ENCODE measurements at regions not wholly inside any gene's neighbourhood (a gene's known extent, or its start where the extent isn't known, plus 50 kb on each side); places are given as distances from the start of the nearest gene placed in this dataset.

GRCh38 chr9:679462-679861 lies 162.0 kb upstream of the DMRT1 start:
- H3K4me3 Mint-ChIP-seq (ENCODE audit: low read depth), result no peak overlapping the region
- H3K4me1 Mint-ChIP-seq (ENCODE audit: low read depth), result peaks cover 48% of the 10 kb centered on the region
- no peak for DNase-seq (ENCODE audit: low spot score, unreplicated experiment)
- no peak overlapping the region for H3K27ac Mint-ChIP-seq
- no peaks in the 10 kb centered on the region for H3K36me3 Mint-ChIP-seq (ENCODE audit: insufficient read depth)
- TF ChIP-seq CTCF (IDR thresholded peaks at IDR 0.05; ENCODE audit: unreplicated experiment), result no peak
- no peaks in the 10 kb centered on the region for H3K9me3 Mint-ChIP-seq (ENCODE audit: low read depth)
- H3K27me3 Mint-ChIP-seq, result no peaks in the 10 kb centered on the region

- H3K4me3 Mint-ChIP-seq (ENCODE audit: low read depth), result no peak overlapping the region
- TF ChIP-seq CTCF (IDR thresholded peaks at IDR 0.05; ENCODE audit: unreplicated experiment), result no peak
- H3K27me3 Mint-ChIP-seq, result no peaks in the 10 kb centered on the region
- H3K27ac Mint-ChIP-seq, result no peak overlapping the region
- H3K4me1 Mint-ChIP-seq (ENCODE audit: low read depth), result peaks cover 54% of the 10 kb centered on the region
- no peaks in the 10 kb centered on the region for H3K36me3 Mint-ChIP-seq (ENCODE audit: insufficient read depth)
- no peaks in the 10 kb centered on the region for H3K9me3 Mint-ChIP-seq (ENCODE audit: low read depth)
- DNase-seq (ENCODE audit: low spot score, unreplicated experiment), result no peak
These were observed 161.4 kb upstream of the DMRT1 start for GRCh38 chr9:680106-680505.

GRCh38 chr9:682633-683508 lies 158.6 kb upstream of the DMRT1 start:
- H3K4me3 Mint-ChIP-seq (ENCODE audit: low read depth), result peak overlapping the region; percentile 65
- DNase-seq (ENCODE audit: low spot score, unreplicated experiment), result peak; percentile 12
- H3K27me3 Mint-ChIP-seq, result no peaks in the 10 kb centered on the region
- peaks cover 53% of the 10 kb centered on the region for H3K4me1 Mint-ChIP-seq (ENCODE audit: low read depth)
- TF ChIP-seq CTCF (IDR thresholded peaks at IDR 0.05; ENCODE audit: unreplicated experiment), result no peak
- H3K36me3 Mint-ChIP-seq (ENCODE audit: insufficient read depth), result peaks cover 3% of the 10 kb centered on the region
- no peaks in the 10 kb centered on the region for H3K9me3 Mint-ChIP-seq (ENCODE audit: low read depth)
- peak overlapping the region; percentile 97 for H3K27ac Mint-ChIP-seq

GRCh38 chr9:683509-684021 lies 157.9 kb upstream of the DMRT1 start:
- peak overlapping the region; percentile 65 for H3K4me3 Mint-ChIP-seq (ENCODE audit: low read depth)
- peaks cover 53% of the 10 kb centered on the region for H3K4me1 Mint-ChIP-seq (ENCODE audit: low read depth)
- TF ChIP-seq CTCF (IDR thresholded peaks at IDR 0.05; ENCODE audit: unreplicated experiment), result no peak
- peaks cover 6% of the 10 kb centered on the region for H3K36me3 Mint-ChIP-seq (ENCODE audit: insufficient read depth)
- H3K9me3 Mint-ChIP-seq (ENCODE audit: low read depth), result no peaks in the 10 kb centered on the region
- no peak for DNase-seq (ENCODE audit: low spot score, unreplicated experiment)
- H3K27ac Mint-ChIP-seq, result peak overlapping the region; percentile 97
- no peaks in the 10 kb centered on the region for H3K27me3 Mint-ChIP-seq

- Mint-ChIP-seq H3K4me3 (ENCODE audit: low read depth) (peak overlapping the region; percentile 51), H3K9me3 (ENCODE audit: low read depth) (no peaks in the 10 kb centered on the region), H3K27me3 (no peaks in the 10 kb centered on the region), H3K27ac (peak overlapping the region; percentile 82), H3K4me1 (ENCODE audit: low read depth) (peaks cover 49% of the 10 kb centered on the region), H3K36me3 (ENCODE audit: insufficient read depth) (peaks cover 6% of the 10 kb centered on the region)
- no peak for DNase-seq (ENCODE audit: low spot score, unreplicated experiment)
- TF ChIP-seq CTCF (IDR thresholded peaks at IDR 0.05; ENCODE audit: unreplicated experiment), result no peak
These were observed 157.2 kb upstream of the DMRT1 start for GRCh38 chr9:684054-684890.
